DOHH2 (cell line): ENCODE measurements at regions not wholly inside any gene's neighbourhood (a gene's known extent, or its start where the extent isn't known, plus 50 kb on each side); places are given as distances from the start of the nearest gene placed in this dataset.

Source experiments
- H3F3A ChIP-seq: fragments of 200-600 bp; sonication (generic), shearing (Covaris generic); 2 replicates; pipeline ENCODE4 v1.6.0; 2016; ENCODE audit warnings: antibody characterized with exemption, mild to moderate bottlenecking; ENCODE audit not compliant: control insufficient read depth, insufficient read depth
- H3K27ac ChIP-seq: fragments of 200-600 bp; sonication (generic); 2 replicates; pipeline ENCODE4 v1.5.1; 2014; ENCODE audit warnings: low read depth, mild to moderate bottlenecking, low read length, moderate library complexity
- H3K27me3 ChIP-seq: fragments of 200-600 bp; sonication (generic); 2 replicates; pipeline ENCODE4 v1.6.1; 2014; ENCODE audit warnings: mild to moderate bottlenecking, low read length, mixed read lengths; ENCODE audit not compliant: control insufficient read depth
- H3K36me3 ChIP-seq: fragments of 200-600 bp; sonication (generic); 2 replicates; pipeline ENCODE4 v1.6.1; 2014; ENCODE audit warnings: mild to moderate bottlenecking, low read length, moderate library complexity, mixed read lengths; ENCODE audit not compliant: control insufficient read depth
- H3K4me1 ChIP-seq: fragments of 200-600 bp; sonication (generic); 2 replicates; pipeline ENCODE4 v1.6.1; 2014; ENCODE audit warnings: mild to moderate bottlenecking, low read length, mixed read lengths; ENCODE audit not compliant: control insufficient read depth
- H3K4me2 ChIP-seq: fragments of 200-600 bp; sonication (generic); 2 replicates; pipeline ENCODE4 v1.6.0; 2014; ENCODE audit warnings: mild to moderate bottlenecking, low read length, moderate library complexity
- H3K4me3 ChIP-seq: fragments of 200-600 bp; sonication (generic); 2 replicates; pipeline ENCODE4 v1.5.1; 2014; ENCODE audit warnings: mild to moderate bottlenecking, low read length, mixed read lengths
- H3K79me2 ChIP-seq: fragments of 200-600 bp; sonication (generic); 2 replicates; pipeline ENCODE4 v1.6.1; 2014; ENCODE audit warnings: mild to moderate bottlenecking, low read length, mixed read lengths; ENCODE audit not compliant: control insufficient read depth
- H3K9me2 ChIP-seq: fragments of 200-600 bp; sonication (generic); replicated peaks from 2 replicates; pipeline ENCODE4 v1.6.1; 2014; ENCODE audit warnings: mild to moderate bottlenecking, low read length, mixed read lengths; ENCODE audit not compliant: control insufficient read depth
- H3K9me3 ChIP-seq: fragments of 200-600 bp; sonication (generic); 2 replicates; pipeline ENCODE4 v1.6.1; 2014; ENCODE audit warnings: antibody characterized with exemption, low read length, mixed read lengths; ENCODE audit not compliant: control insufficient read depth, insufficient read depth
- H4K20me1 ChIP-seq: fragments of 200-600 bp; sonication (generic); 2 replicates; pipeline ENCODE4 v1.6.0; 2014; ENCODE audit warnings: low read depth, mild to moderate bottlenecking, antibody characterized with exemption, low read length, moderate library complexity; ENCODE audit not compliant: control insufficient read depth, insufficient read depth
- CTCF ChIP-seq: fragments of 200-600 bp; sonication (generic); IDR thresholded peaks from one replicate; pipeline ENCODE4 v1.5.1; 2014; ENCODE audit warnings: antibody characterized with exemption, mild to moderate bottlenecking, low read depth, low read length; ENCODE audit not compliant: poor library complexity, severe bottlenecking
- EZH2phosphoT487 ChIP-seq: fragments of 200-600 bp; sonication (generic); IDR thresholded peaks from 2 replicates; pipeline ENCODE4 v1.6.1; 2017; ENCODE audit warnings: borderline replicate concordance, mild to moderate bottlenecking, antibody characterized with exemption, low read length, moderate library complexity, mixed read lengths

GRCh38 chr14:85180876-85181275 is 349.1 kb upstream of the FLRT2 start:
- H3K4me2 ChIP-seq, result no peak overlapping the region
- no peaks in the 10 kb centered on the region for H3K79me2 ChIP-seq
- H4K20me1 ChIP-seq, result no peaks in the 10 kb centered on the region
- H3K27ac ChIP-seq, result no peak overlapping the region
- H3K9me2 ChIP-seq, result no peaks in the 10 kb centered on the region
- no peaks in the 10 kb centered on the region for H3K36me3 ChIP-seq
- TF ChIP-seq CTCF (no peak), EZH2phosphoT487 (no peak)
- H3K4me3 ChIP-seq, result no peak overlapping the region
- H3K9me3 ChIP-seq, result no peaks in the 10 kb centered on the region
- no peaks in the 10 kb centered on the region for H3K4me1 ChIP-seq
- H3K27me3 ChIP-seq, result no peaks in the 10 kb centered on the region
- no peaks in the 10 kb centered on the region for H3F3A ChIP-seq

DNA sequence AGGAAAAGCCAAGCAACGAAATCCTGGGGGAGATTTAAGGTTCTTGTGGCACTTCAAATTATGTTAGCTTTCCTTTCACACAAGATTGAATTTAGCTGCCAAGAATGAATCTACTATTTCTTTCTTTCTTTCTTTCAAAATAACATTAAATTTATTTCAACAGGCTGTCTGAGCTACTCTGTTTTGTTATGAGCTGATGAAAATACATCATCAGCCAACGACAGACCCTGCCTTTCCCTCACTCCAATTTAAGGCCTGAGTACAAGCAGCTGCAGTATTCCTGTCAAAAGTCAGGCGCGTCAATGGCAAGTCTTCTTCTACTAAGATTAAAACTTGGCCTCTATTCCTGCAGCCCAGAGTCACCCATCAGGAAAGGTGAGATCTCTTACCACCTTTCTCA is 347.7 kb upstream of the FLRT2 start:
- no peak overlapping the region for H3K27ac ChIP-seq
- no peak overlapping the region for H3K4me3 ChIP-seq
- H3K36me3 ChIP-seq, result no peaks in the 10 kb centered on the region
- no peaks in the 10 kb centered on the region for H3K79me2 ChIP-seq
- H3K9me3 ChIP-seq, result no peaks in the 10 kb centered on the region
- no peak overlapping the region for H3K4me2 ChIP-seq
- H4K20me1 ChIP-seq, result no peaks in the 10 kb centered on the region
- H3K27me3 ChIP-seq, result no peaks in the 10 kb centered on the region
- no peaks in the 10 kb centered on the region for H3F3A ChIP-seq
- no peaks in the 10 kb centered on the region for H3K4me1 ChIP-seq
- no peak for TF ChIP-seq EZH2phosphoT487
- no peak for TF ChIP-seq CTCF
- H3K9me2 ChIP-seq, result no peaks in the 10 kb centered on the region

DNA sequence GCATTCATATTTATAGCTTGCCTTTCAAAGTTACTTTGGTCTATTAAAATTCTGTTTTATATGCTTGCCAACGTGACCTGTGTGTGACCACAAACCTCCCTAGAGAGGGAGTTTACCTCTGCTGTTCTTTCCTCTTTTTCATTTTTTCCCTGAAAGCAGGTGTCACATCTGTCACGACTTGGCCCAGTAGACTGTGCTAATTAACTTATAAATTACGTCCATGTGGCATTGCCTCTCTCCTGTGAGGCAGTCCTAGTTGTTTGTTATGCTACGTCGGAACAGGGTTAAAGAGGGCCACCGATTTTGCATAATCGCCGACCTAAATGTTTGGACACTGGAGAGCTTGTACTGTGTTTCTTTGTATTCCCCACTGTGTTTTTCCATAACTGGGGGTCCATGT is 343.9 kb upstream of the FLRT2 start:
- no peak overlapping the region for H3K4me2 ChIP-seq
- no peak overlapping the region for H3K4me3 ChIP-seq
- H3K4me1 ChIP-seq, result no peaks in the 10 kb centered on the region
- no peaks in the 10 kb centered on the region for H3K27me3 ChIP-seq
- H3K9me2 ChIP-seq, result no peaks in the 10 kb centered on the region
- H3K9me3 ChIP-seq, result no peaks in the 10 kb centered on the region
- no peaks in the 10 kb centered on the region for H3F3A ChIP-seq
- TF ChIP-seq EZH2phosphoT487 (no peak), CTCF (no peak)
- H3K79me2 ChIP-seq, result no peaks in the 10 kb centered on the region
- no peaks in the 10 kb centered on the region for H4K20me1 ChIP-seq
- no peaks in the 10 kb centered on the region for H3K36me3 ChIP-seq
- H3K27ac ChIP-seq, result no peak overlapping the region

GRCh38 chr14:85187521-85187920 is 342.4 kb upstream of the FLRT2 start:
- no peak for TF ChIP-seq EZH2phosphoT487
- no peaks in the 10 kb centered on the region for H3K27me3 ChIP-seq
- H3K4me1 ChIP-seq, result no peaks in the 10 kb centered on the region

More at GRCh38 chr14:85187521-85187920, 342.4 kb upstream of the FLRT2 start:
- no peaks in the 10 kb centered on the region for H3F3A ChIP-seq
- H3K9me2 ChIP-seq, result no peaks in the 10 kb centered on the region
- H3K9me3 ChIP-seq, result no peaks in the 10 kb centered on the region
- H3K36me3 ChIP-seq, result no peaks in the 10 kb centered on the region
- H3K4me3 ChIP-seq, result no peak overlapping the region
- no peak overlapping the region for H3K4me2 ChIP-seq
- no peaks in the 10 kb centered on the region for H4K20me1 ChIP-seq
- no peak overlapping the region for H3K27ac ChIP-seq
- no peaks in the 10 kb centered on the region for H3K79me2 ChIP-seq
